ENCODE measurements at regions not wholly inside any gene's neighbourhood (a gene's known extent, or its start where the extent isn't known, plus 50 kb on each side); places are given as distances from the start of the nearest gene placed in this dataset.

DNA sequence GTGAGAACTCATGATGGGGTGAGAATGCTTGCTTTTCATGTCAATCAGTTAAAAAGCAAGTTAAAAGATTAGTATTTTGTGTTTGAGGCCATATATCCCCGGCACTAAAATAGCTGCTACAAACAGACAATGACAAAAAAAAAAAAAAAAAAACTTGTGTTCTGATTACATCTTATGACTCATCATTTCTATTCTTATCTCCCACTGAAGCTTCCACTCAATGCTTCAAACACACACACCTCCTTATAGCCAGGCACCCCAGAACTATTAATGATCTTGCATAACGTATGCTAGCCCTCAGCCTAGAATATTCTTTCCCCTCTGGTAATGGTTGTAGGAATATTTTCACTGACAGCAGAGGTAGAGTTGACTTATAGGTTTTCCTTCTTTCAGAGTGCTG, 778.3 kb downstream of the TRIB2 start:
- TF ChIP-seq POLR2AphosphoS5 (IDR thresholded peaks at IDR 0.05), result no peak
- TF ChIP-seq, protein P1, sequence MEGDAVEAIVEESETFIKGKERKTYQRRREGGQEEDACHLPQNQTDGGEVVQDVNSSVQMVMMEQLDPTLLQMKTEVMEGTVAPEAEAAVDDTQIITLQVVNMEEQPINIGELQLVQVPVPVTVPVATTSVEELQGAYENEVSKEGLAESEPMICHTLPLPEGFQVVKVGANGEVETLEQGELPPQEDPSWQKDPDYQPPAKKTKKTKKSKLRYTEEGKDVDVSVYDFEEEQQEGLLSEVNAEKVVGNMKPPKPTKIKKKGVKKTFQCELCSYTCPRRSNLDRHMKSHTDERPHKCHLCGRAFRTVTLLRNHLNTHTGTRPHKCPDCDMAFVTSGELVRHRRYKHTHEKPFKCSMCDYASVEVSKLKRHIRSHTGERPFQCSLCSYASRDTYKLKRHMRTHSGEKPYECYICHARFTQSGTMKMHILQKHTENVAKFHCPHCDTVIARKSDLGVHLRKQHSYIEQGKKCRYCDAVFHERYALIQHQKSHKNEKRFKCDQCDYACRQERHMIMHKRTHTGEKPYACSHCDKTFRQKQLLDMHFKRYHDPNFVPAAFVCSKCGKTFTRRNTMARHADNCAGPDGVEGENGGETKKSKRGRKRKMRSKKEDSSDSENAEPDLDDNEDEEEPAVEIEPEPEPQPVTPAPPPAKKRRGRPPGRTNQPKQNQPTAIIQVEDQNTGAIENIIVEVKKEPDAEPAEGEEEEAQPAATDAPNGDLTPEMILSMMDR (IDR thresholded peaks at IDR 0.05), result no peak

Measured in suprapubic skin (tissue), 3 donors.